Gastroesophageal sphincter (tissue), 4 donors: ENCODE measurements at regions not wholly inside any gene's neighbourhood (a gene's known extent, or its start where the extent isn't known, plus 50 kb on each side); places are given as distances from the start of the nearest gene placed in this dataset.

Source experiments
- ATAC-seq: fragments of 150-250 bp; one replicate; pipeline ENCODE4 v1.9.1; 2016; ENCODE audit warnings: mild to moderate bottlenecking, moderate library complexity
- H3K27ac ChIP-seq, 4 donors: fragments of 200-600 bp; sonication (generic) in 3 of 4; 1 replicate in 3 of 4; 2 replicates in 1 of 4; pipeline ENCODE4 v1.5.1; 2016 to 2019
- H3K27me3 ChIP-seq: fragments of 200-600 bp; sonication (generic); one replicate; pipeline ENCODE4 v1.5.1; 2019
- H3K36me3 ChIP-seq, 2 donors: fragments of 200-600 bp; sonication (generic); one replicate each; pipeline ENCODE4 v1.5.1; 2019; ENCODE audit warnings: control low read depth in 1 of 2
- H3K4me1 ChIP-seq, 3 donors: fragments of 200-600 bp; sonication (generic); 1 replicate in 2 of 3; 2 replicates in 1 of 3; pipeline ENCODE4 v1.5.1; 2016 to 2019; ENCODE audit warnings: control low read depth in 2 of 3
- H3K4me3 ChIP-seq, 2 donors: fragments of 200-600 bp; sonication (generic); one replicate each; pipeline ENCODE4 v1.5.1; 2019; ENCODE audit warnings: mild to moderate bottlenecking in 1 of 2, moderate library complexity in 1 of 2
- H3K9me3 ChIP-seq, 3 donors: fragments of 200-600 bp; sonication (generic); one replicate each; pipeline ENCODE4 v1.5.1; 2017 to 2019; ENCODE audit warnings: control low read depth in 2 of 3
- CTCF ChIP-seq, 4 experiments: fragments of 200-600 bp in 2 of 4; fragments of 450-650 bp in 2 of 4; sonication (generic) in 1 of 4; IDR thresholded peaks; one replicate each; pipeline ENCODE4 v1.5.1; 2017 to 2019; ENCODE audit warnings: antibody characterized with exemption in 4 of 4, mild to moderate bottlenecking in 2 of 4, moderate library complexity in 2 of 4
- EP300 ChIP-seq: sonication (generic); formaldehyde crosslinking; IDR thresholded peaks from one replicate; pipeline ENCODE4 v1.6.1; 2017; ENCODE audit warnings: antibody characterized with exemption, mild to moderate bottlenecking
- POLR2A ChIP-seq, 2 donors: fragments of 450-650 bp; IDR thresholded peaks; one replicate each; pipeline ENCODE4 v1.6.1; 2017; ENCODE audit warnings: antibody characterized with exemption in 2 of 2, mild to moderate bottlenecking in 2 of 2, moderate library complexity in 1 of 2
- POLR2AphosphoS5 ChIP-seq: sonication (generic); formaldehyde crosslinking; IDR thresholded peaks from one replicate; pipeline ENCODE4 v1.6.1; 2017; ENCODE audit warnings: antibody characterized with exemption
- WGBS, 2 donors: methylation state at CpG; one replicate each; pipeline ENCODE4 v1.1.5; 2018; ENCODE audit warnings: low coverage in 1 of 2; 5-methylcytosine and 5-hydroxymethylcytosine counted together

DNA sequence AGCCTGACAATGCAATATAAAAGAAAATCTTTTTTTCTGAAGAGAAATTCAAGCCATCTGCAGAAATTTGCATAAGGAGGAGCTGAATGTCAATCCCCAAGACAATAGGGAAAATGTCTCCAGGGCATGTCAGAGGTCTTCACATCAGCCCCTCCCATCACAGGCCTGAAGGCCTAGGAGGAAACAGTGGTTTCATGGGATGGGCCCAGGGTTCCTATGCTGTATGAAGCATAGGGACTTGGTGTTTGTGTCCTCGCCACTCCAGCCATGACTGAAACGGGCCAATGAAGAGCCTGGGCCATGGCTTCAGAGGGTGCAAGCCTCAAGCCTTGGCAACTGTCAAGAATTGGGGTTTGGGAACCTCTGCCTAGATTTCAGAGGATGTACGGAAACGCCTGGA, 883.5 kb downstream of the UQCRFS1 start:
- Histone ChIP-seq H3K9me3 (peaks cover 0 to 7% (median 0%) of the 10 kb centered on the region in 3 donors), H3K36me3 (no peaks in the 10 kb centered on the region), H3K27me3 (peaks cover 20% of the 10 kb centered on the region), H3K4me1 (no peaks in the 10 kb centered on the region), H3K27ac (no peak overlapping the region), H3K4me3 (no peak overlapping the region)
- ATAC-seq: no peak
- no peak for TF ChIP-seq POLR2A (IDR thresholded peaks at IDR 0.05)
- TF ChIP-seq POLR2AphosphoS5: no peak
- TF ChIP-seq CTCF (IDR thresholded peaks at IDR 0.05): no peak
- no peak for TF ChIP-seq EP300
- 81% methylated on average over 3 of the region's 4 CpGs; no CpG with 5 or more reads in 1 of the 2 donors for whole genome bisulfite sequencing, 2 donors

GRCh38 chr19:28327905-28328304, 885.0 kb downstream of the UQCRFS1 start:
- no peak for ATAC-seq
- Histone ChIP-seq H3K36me3 (no peaks in the 10 kb centered on the region), H3K27me3 (peaks cover 20% of the 10 kb centered on the region), H3K27ac (no peak overlapping the region), H3K4me1 (no peaks in the 10 kb centered on the region), H3K4me3 (no peak overlapping the region), H3K9me3 (peaks cover 0 to 7% (median 0%) of the 10 kb centered on the region in 3 donors)
- TF ChIP-seq EP300: no peak
- no peak for TF ChIP-seq POLR2AphosphoS5
- no peak for TF ChIP-seq CTCF (IDR thresholded peaks at IDR 0.05)
- no peak for TF ChIP-seq POLR2A (IDR thresholded peaks at IDR 0.05)
- WGBS, 2 donors: 67 to 100% methylated on average over 1 of the region's 3 CpGs

GRCh38 chr19:28326746-28327145, 886.2 kb downstream of the UQCRFS1 start:
- peaks cover 0 to 7% (median 0%) of the 10 kb centered on the region in 3 donors for H3K9me3 ChIP-seq
- ATAC-seq: no peak
- H3K4me3 ChIP-seq: no peak overlapping the region
- no peaks in the 10 kb centered on the region for H3K36me3 ChIP-seq
- WGBS, 2 donors: 20 to 25% methylated on average over 1 to 4 of the region's 4 CpGs
- TF ChIP-seq POLR2AphosphoS5: no peak
- no peak for TF ChIP-seq POLR2A (IDR thresholded peaks at IDR 0.05)
- TF ChIP-seq CTCF (IDR thresholded peaks at IDR 0.05): no peak
- no peak for TF ChIP-seq EP300
- H3K4me1 ChIP-seq: no peaks in the 10 kb centered on the region
- peaks cover 20% of the 10 kb centered on the region for H3K27me3 ChIP-seq
- H3K27ac ChIP-seq: no peak overlapping the region

- Histone ChIP-seq H3K9me3 (peaks cover 0 to 4% (median 0%) of the 10 kb centered on the region in 3 donors), H3K27me3 (peaks cover 20% of the 10 kb centered on the region), H3K4me3 (no peak overlapping the region), H3K4me1 (no peaks in the 10 kb centered on the region), H3K36me3 (no peaks in the 10 kb centered on the region), H3K27ac (no peak overlapping the region)
- no peak for ATAC-seq
- 53 to 60% methylated on average over 5 of the region's 5 CpGs for WGBS, 2 donors
- TF ChIP-seq POLR2AphosphoS5 (no peak), CTCF (IDR thresholded peaks at IDR 0.05) (no peak), POLR2A (IDR thresholded peaks at IDR 0.05) (no peak), EP300 (no peak)
Observed at GRCh38 chr19:28324275-28325060, 888.5 kb downstream of the UQCRFS1 start.

DNA sequence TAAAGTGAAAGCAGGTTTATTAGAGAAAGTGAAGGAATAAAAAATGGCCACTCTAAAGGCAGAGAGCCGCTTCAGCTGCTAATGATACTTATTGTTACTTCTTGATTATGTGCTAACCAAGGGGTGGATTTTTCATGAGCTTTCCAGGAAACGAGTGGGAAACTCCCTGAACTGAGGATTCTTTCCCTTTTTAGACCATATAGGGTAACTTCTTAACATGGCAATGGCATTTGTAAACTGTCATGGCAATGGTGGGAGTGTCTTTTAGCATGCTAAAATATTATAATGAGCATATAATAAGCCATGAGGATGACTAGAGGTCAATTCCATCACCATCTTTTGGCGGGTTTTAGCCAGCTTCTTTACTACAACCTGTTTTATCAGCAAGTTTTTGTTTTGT, 890.0 kb downstream of the UQCRFS1 start:
- Histone ChIP-seq H3K9me3 (no peaks in the 10 kb centered on the region), H3K27me3 (peaks cover 21% of the 10 kb centered on the region), H3K4me3 (no peak overlapping the region), H3K27ac (no peak overlapping the region), H3K4me1 (no peaks in the 10 kb centered on the region), H3K36me3 (no peaks in the 10 kb centered on the region)
- 43 to 63% methylated on average over 3 of the region's 3 CpGs for WGBS, 2 donors
- TF ChIP-seq EP300 (no peak), POLR2A (IDR thresholded peaks at IDR 0.05) (no peak), POLR2AphosphoS5 (no peak), CTCF (IDR thresholded peaks at IDR 0.05) (no peak)
- no peak for ATAC-seq
